ENCODE measurements at regions not wholly inside any gene's neighbourhood (a gene's known extent, or its start where the extent isn't known, plus 50 kb on each side); places are given as distances from the start of the nearest gene placed in this dataset.

DNA sequence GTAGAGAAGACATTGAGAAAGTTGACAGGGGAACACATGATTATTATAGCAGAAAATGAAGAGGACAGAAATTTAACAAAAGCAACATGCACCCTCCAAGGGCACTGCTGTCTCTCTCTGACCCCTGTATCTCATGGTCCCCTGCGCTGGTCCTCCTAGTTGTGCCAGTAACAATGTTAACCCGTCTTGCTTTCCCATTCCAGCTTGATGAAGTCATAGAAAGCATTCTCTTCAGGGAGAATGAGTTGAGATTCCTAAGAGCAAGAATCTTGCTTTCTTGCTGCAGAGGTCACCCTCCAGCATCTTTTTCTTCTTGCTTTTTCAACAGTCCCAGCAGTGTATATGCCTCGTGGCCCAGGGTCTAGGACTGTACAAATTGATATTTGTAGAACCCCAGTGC is 279.6 kb upstream of the ADAMTSL1 start:
- TF ChIP-seq, protein P1, sequence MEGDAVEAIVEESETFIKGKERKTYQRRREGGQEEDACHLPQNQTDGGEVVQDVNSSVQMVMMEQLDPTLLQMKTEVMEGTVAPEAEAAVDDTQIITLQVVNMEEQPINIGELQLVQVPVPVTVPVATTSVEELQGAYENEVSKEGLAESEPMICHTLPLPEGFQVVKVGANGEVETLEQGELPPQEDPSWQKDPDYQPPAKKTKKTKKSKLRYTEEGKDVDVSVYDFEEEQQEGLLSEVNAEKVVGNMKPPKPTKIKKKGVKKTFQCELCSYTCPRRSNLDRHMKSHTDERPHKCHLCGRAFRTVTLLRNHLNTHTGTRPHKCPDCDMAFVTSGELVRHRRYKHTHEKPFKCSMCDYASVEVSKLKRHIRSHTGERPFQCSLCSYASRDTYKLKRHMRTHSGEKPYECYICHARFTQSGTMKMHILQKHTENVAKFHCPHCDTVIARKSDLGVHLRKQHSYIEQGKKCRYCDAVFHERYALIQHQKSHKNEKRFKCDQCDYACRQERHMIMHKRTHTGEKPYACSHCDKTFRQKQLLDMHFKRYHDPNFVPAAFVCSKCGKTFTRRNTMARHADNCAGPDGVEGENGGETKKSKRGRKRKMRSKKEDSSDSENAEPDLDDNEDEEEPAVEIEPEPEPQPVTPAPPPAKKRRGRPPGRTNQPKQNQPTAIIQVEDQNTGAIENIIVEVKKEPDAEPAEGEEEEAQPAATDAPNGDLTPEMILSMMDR (conservative IDR thresholded peaks at IDR 0.05; ENCODE audit: low read depth, low read length): no peak
- TF ChIP-seq, protein P2, sequence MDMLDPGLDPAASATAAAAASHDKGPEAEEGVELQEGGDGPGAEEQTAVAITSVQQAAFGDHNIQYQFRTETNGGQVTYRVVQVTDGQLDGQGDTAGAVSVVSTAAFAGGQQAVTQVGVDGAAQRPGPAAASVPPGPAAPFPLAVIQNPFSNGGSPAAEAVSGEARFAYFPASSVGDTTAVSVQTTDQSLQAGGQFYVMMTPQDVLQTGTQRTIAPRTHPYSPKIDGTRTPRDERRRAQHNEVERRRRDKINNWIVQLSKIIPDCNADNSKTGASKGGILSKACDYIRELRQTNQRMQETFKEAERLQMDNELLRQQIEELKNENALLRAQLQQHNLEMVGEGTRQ (IDR thresholded peaks at IDR 0.05; ENCODE audit: low read depth, low read length): no peak
- TF ChIP-seq POLR2A (IDR thresholded peaks at IDR 0.05; ENCODE audit: low read depth, low read length) (no peak), BHLHE40 (IDR thresholded peaks at IDR 0.05; ENCODE audit: low read depth, low read length) (no peak), MAZ (IDR thresholded peaks at IDR 0.05; ENCODE audit: borderline replicate concordance, low read depth, low read length) (no peak), RAD21 (IDR thresholded peaks at IDR 0.05; ENCODE audit: low read length) (no peak), FOS (IDR thresholded peaks at IDR 0.05; ENCODE audit: low read depth, low read length) (no peak), SMC3 (IDR thresholded peaks at IDR 0.05; ENCODE audit: low read depth, low read length) (no peak), RFX5 (IDR thresholded peaks at IDR 0.05; ENCODE audit: low read depth, low read length) (no peak), CEBPB (IDR thresholded peaks at IDR 0.05; ENCODE audit: low read depth, low read length) (no peak), MXI1 (IDR thresholded peaks at IDR 0.05; ENCODE audit: borderline replicate concordance, low read depth, low read length) (no peak), RCOR1 (IDR thresholded peaks at IDR 0.05; ENCODE audit: insufficient replicate concordance, low read length) (no peak), ELK1 (IDR thresholded peaks at IDR 0.05; ENCODE audit: borderline replicate concordance, low read depth, low read length) (no peak), MAFK (IDR thresholded peaks at IDR 0.05; ENCODE audit: low read depth, low read length) (no peak)
